Karpas-422 (cell line): ENCODE measurements at regions not wholly inside any gene's neighbourhood (a gene's known extent, or its start where the extent isn't known, plus 50 kb on each side); places are given as distances from the start of the nearest gene placed in this dataset.

Experiments used
- DNase-seq: peaks from one replicate; pipeline ENCODE4 v3.0.0-alpha.2; 2015
- H2AFZ ChIP-seq: fragments of 200-600 bp; sonication (generic); 2 replicates; pipeline ENCODE4 v1.6.1; 2014; ENCODE audit warnings: antibody characterized with exemption, low read length, mixed read lengths
- H3K27ac ChIP-seq: fragments of 200-600 bp; sonication (generic); 2 replicates; pipeline ENCODE4 v1.5.1; 2014; ENCODE audit warnings: mild to moderate bottlenecking, low read length, moderate library complexity
- H3K27me3 ChIP-seq: fragments of 200-600 bp; sonication (generic); 2 replicates; pipeline ENCODE4 v1.6.1; 2014; ENCODE audit warnings: low read length, mixed read lengths
- H3K36me3 ChIP-seq: fragments of 200-600 bp; sonication (generic); 2 replicates; pipeline ENCODE4 v1.6.1; 2014; ENCODE audit warnings: low read length, mixed read lengths; ENCODE audit not compliant: insufficient read depth
- H3K4me1 ChIP-seq: fragments of 200-600 bp; sonication (generic); 2 replicates; pipeline ENCODE4 v1.6.1; 2014; ENCODE audit warnings: mild to moderate bottlenecking, low read length, mixed read lengths
- H3K4me2 ChIP-seq: fragments of 200-600 bp; sonication (generic); 2 replicates; pipeline ENCODE4 v1.6.1; 2014; ENCODE audit warnings: low read length, low read depth, mild to moderate bottlenecking; ENCODE audit not compliant: poor library complexity, severe bottlenecking
- H3K4me3 ChIP-seq: fragments of 200-600 bp; sonication (generic); 2 replicates; pipeline ENCODE4 v1.5.1; 2014; ENCODE audit warnings: mild to moderate bottlenecking, antibody characterized with exemption, low read length, mixed read lengths
- H3K79me2 ChIP-seq: fragments of 200-600 bp; sonication (generic); 2 replicates; pipeline ENCODE4 v1.6.1; 2014; ENCODE audit warnings: mild to moderate bottlenecking, low read length, mixed read lengths
- H3K9ac ChIP-seq: fragments of 200-600 bp; sonication (generic); 2 replicates; pipeline ENCODE4 v1.6.0; 2014; ENCODE audit warnings: low read length
- H3K9me2 ChIP-seq: fragments of 200-600 bp; sonication (generic), shearing (Covaris generic); replicated peaks from 2 replicates; pipeline ENCODE4 v1.6.0; 2014; ENCODE audit warnings: mild to moderate bottlenecking, low read length, moderate library complexity; ENCODE audit not compliant: insufficient read depth
- H3K9me3 ChIP-seq: fragments of 300-700, 200-600 bp; sonication (generic); 2 replicates; pipeline ENCODE4 v1.6.1; 2014; ENCODE audit warnings: low read length, mixed read lengths
- H4K20me1 ChIP-seq: fragments of 200-600 bp; sonication (generic); 2 replicates; pipeline ENCODE4 v1.6.1; 2014; ENCODE audit warnings: mild to moderate bottlenecking, antibody characterized with exemption, low read length, low read depth; ENCODE audit not compliant: insufficient read depth

DNA sequence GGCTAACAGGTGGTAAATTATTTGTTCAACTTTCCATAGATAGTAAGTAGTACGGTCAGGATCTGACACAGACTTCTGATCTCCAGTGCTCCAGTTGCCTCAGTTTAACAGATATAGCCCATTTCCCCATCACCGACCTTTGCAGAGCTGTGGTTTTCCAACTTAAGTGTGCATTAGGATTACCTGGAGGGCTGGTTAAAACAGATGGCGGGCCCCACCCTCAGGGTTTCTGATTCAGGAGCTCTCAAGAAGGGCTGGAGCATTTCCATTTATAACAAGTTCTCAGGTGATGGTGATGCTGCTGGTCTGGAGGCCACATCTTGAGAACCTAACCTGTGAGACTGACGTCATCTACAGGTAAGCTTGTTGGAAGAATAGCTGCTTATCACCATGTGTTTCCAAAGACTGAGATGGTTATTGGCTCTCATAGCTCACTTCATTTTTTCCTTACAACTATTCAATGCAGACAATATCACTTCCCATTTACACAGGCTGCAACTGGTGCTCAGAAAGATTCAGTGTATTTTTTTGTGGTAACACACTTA, 360.1 kb upstream of the CHD6 start:
- H3K4me1 ChIP-seq = no peaks in the 10 kb centered on the region
- no peaks in the 10 kb centered on the region for H3K36me3 ChIP-seq
- no peaks in the 10 kb centered on the region for H4K20me1 ChIP-seq
- no peaks in the 10 kb centered on the region for H3K9me2 ChIP-seq
- H3K27ac ChIP-seq = no peak overlapping the region
- DNase-seq = no peak
- no peak overlapping the region for H3K4me2 ChIP-seq
- no peaks in the 10 kb centered on the region for H3K9me3 ChIP-seq
- no peak overlapping the region for H3K9ac ChIP-seq
- H3K27me3 ChIP-seq = no peaks in the 10 kb centered on the region
- no peak overlapping the region for H3K4me3 ChIP-seq
- H2AFZ ChIP-seq = no peak overlapping the region
- no peaks in the 10 kb centered on the region for H3K79me2 ChIP-seq

DNA sequence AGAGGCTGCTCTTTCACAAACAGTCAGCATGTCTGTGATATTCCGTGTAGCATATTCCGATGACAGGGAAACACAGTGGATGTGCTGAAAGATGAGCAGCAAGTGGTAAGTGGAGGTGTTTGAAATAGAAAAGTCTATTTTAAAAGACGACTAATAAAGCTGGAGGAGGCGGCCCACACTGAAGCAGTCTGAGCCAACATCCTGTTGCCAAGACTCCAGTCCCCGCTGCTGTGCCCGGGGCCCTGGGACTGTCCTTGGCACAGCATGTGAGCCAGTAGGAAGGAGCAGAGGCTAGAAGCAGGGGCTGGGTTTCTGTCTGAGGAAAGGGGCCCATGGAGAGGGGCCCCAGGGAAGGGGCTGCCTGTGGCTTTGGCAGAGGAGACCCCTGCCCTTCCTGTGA, 351.5 kb upstream of the CHD6 start:
- DNase-seq = no peak
- no peak overlapping the region for H3K9ac ChIP-seq
- no peaks in the 10 kb centered on the region for H3K9me2 ChIP-seq
- no peaks in the 10 kb centered on the region for H3K4me1 ChIP-seq
- H3K36me3 ChIP-seq = no peaks in the 10 kb centered on the region
- no peaks in the 10 kb centered on the region for H3K27me3 ChIP-seq
- no peaks in the 10 kb centered on the region for H3K79me2 ChIP-seq
- H3K9me3 ChIP-seq = no peaks in the 10 kb centered on the region
- H2AFZ ChIP-seq = no peak overlapping the region
- no peaks in the 10 kb centered on the region for H4K20me1 ChIP-seq
- H3K4me3 ChIP-seq = no peak overlapping the region
- H3K4me2 ChIP-seq = no peak overlapping the region
- H3K27ac ChIP-seq = no peak overlapping the region

DNA sequence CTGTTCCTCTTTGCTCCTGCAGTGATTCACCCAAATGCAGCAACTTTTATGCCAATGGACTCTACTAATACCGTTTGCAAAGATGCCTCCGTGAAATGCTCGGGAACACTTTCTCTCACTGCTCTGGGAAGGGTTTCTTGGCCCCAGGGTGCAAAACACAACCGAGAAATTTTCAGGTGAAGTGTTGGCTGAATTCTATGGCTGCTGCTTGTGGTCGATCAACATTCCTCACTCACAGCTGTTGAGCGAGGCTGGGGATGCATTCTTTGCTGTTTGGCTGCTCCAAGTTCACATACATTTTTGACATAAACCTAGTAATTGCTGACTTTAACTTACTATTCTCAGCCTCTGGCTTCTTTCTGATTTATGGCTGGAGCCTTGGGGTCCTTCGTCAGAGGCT, 342.0 kb upstream of the CHD6 start:
- H3K27me3 ChIP-seq = no peaks in the 10 kb centered on the region

DNA sequence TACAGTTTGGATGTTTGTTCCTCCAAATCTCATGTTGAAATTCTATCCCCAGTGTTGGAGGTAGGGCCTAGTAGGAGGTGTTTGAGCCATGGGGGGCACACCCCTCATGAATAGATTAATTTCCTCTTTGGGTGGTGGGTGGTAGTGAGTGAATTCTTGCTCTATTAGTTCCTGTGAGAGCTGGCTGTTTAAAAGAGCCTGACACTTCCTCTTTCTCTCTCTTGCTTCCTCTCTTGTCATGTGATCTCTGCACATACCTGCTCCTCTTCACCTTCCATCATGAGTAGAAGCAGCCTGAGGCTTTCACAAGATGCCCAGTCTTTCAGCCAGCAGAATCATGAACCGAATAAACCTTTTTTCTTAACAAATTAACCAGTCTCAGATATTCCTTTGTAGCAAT, 340.2 kb upstream of the CHD6 start:
- Histone ChIP-seq H3K9me2 (no peaks in the 10 kb centered on the region), H3K4me1 (peaks cover 21% of the 10 kb centered on the region), H4K20me1 (no peaks in the 10 kb centered on the region), H3K4me2 (no peak overlapping the region), H3K79me2 (no peaks in the 10 kb centered on the region), H2AFZ (peak overlapping the region; percentile 53; the same call in 1 of the 2 replicates), H3K36me3 (no peaks in the 10 kb centered on the region), H3K9me3 (no peaks in the 10 kb centered on the region), H3K27ac (no peak overlapping the region), H3K27me3 (no peaks in the 10 kb centered on the region), H3K9ac (no peak overlapping the region), H3K4me3 (no peak overlapping the region)
- peak; percentile 79 for DNase-seq

More for the DNA sequence above, 342.0 kb upstream of the CHD6 start:
- peaks cover 21% of the 10 kb centered on the region for H3K4me1 ChIP-seq
- no peak overlapping the region for H3K4me2 ChIP-seq
- no peak overlapping the region for H3K27ac ChIP-seq
- H3K4me3 ChIP-seq = no peak overlapping the region
- no peak overlapping the region for H2AFZ ChIP-seq
- H3K36me3 ChIP-seq = no peaks in the 10 kb centered on the region
- DNase-seq = no peak
- H3K9me2 ChIP-seq = no peaks in the 10 kb centered on the region
- no peaks in the 10 kb centered on the region for H3K9me3 ChIP-seq
- no peaks in the 10 kb centered on the region for H3K79me2 ChIP-seq
- no peaks in the 10 kb centered on the region for H4K20me1 ChIP-seq
- no peak overlapping the region for H3K9ac ChIP-seq

DNA sequence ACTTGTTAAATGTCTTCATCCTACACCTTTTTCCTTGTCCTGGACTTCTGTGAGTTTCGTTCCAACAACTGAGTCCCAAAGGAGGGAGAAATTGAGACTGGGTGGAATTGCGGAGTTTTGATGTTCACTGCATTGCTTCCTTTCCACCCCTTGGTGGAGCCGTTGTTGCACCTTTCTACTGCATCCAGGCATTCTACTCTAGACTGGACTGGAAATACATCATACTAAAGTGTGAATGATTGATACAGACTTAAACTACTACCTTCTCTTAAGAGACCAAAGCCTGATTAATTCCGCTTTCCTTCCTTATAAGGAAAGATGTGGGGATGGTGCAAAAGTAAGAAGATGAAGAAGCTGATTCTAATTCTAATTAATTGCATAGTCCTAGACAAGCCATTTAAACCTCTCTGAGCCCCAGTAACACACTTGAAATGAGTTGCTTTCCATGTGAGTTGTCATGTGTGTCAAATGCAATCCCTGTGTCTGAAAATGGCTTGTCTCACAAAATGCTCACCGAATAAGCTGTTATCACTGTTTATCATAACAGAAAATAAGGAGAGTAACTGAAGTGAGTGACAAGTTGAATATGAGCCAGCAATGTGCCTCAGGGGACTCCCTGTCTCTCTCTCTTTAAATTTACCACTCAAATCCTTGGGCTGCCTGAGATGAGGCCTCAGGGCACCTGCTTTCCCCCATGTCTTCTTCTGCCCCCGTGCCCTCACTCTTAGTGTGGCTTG, 338.3 kb upstream of the CHD6 start:
- no peaks in the 10 kb centered on the region for H3K79me2 ChIP-seq
- DNase-seq = peak; percentile 81
- H3K9ac ChIP-seq = no peak overlapping the region; the same call in 1 of the 2 replicates
- H3K27ac ChIP-seq = no peak overlapping the region
- H3K9me2 ChIP-seq = no peaks in the 10 kb centered on the region
- no peaks in the 10 kb centered on the region for H4K20me1 ChIP-seq
- H3K9me3 ChIP-seq = no peaks in the 10 kb centered on the region
- no peak overlapping the region for H3K4me2 ChIP-seq
- H3K4me1 ChIP-seq = peaks cover 21% of the 10 kb centered on the region
- H2AFZ ChIP-seq = no peak overlapping the region
- no peaks in the 10 kb centered on the region for H3K36me3 ChIP-seq
- H3K4me3 ChIP-seq = no peak overlapping the region
- H3K27me3 ChIP-seq = no peaks in the 10 kb centered on the region

DNA sequence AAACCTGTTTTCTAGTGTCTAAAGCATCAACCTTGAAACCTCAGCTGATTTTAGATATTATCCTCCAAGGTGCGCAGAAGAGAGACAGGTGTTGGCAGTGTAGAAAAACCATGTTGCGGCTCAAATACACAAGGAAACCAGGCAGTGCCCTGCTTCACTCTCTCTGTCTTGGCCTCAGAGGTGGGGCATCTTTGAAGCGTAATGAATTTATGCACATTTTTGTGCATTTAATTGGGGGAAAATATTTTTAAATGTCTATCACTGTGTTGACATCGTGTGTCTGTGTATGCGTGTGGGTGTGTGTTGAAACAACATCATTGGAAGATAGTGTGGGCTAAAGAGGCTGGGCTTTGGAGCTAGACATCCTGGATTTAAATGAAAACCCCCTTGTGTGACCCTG, 334.0 kb upstream of the CHD6 start:
- no peaks in the 10 kb centered on the region for H3K79me2 ChIP-seq
- H3K9me3 ChIP-seq = no peaks in the 10 kb centered on the region
- no peak overlapping the region for H3K27ac ChIP-seq
- H3K36me3 ChIP-seq = no peaks in the 10 kb centered on the region
- no peak overlapping the region for H3K4me3 ChIP-seq
- no peaks in the 10 kb centered on the region for H4K20me1 ChIP-seq
- no peak overlapping the region for H2AFZ ChIP-seq
- no peak for DNase-seq
- H3K4me2 ChIP-seq = no peak overlapping the region
- no peak overlapping the region for H3K9ac ChIP-seq
- peaks cover 8% of the 10 kb centered on the region for H3K4me1 ChIP-seq
- H3K9me2 ChIP-seq = no peaks in the 10 kb centered on the region
- H3K27me3 ChIP-seq = no peaks in the 10 kb centered on the region

DNA sequence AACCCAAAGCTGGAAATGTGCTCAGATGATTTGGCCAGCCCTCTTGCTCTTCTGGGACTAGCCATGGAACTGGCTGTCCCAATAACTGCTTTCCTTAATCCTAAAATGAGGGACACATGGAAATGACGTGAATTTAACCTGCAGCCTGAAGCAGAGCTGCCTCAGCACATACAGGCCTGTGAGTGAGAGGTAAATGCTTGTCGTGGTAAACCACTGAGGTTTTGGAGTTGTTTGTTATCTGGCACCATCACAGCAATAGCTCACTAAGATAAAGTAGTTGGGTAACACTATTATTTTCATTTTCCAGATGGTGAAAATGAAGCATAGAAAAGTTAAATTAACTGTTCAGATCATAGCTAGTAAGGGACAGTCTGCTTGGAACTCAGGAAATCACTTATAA, 333.4 kb upstream of the CHD6 start:
- no peak overlapping the region for H3K4me2 ChIP-seq
- H3K4me1 ChIP-seq = peaks cover 3% of the 10 kb centered on the region
- H3K9me3 ChIP-seq = no peaks in the 10 kb centered on the region
- H4K20me1 ChIP-seq = no peaks in the 10 kb centered on the region
- H3K9ac ChIP-seq = no peak overlapping the region
- H3K79me2 ChIP-seq = no peaks in the 10 kb centered on the region
- no peaks in the 10 kb centered on the region for H3K9me2 ChIP-seq
- no peaks in the 10 kb centered on the region for H3K27me3 ChIP-seq
- no peak overlapping the region for H3K4me3 ChIP-seq
- H2AFZ ChIP-seq = no peak overlapping the region
- no peak for DNase-seq
- H3K36me3 ChIP-seq = no peaks in the 10 kb centered on the region
- H3K27ac ChIP-seq = no peak overlapping the region

DNA sequence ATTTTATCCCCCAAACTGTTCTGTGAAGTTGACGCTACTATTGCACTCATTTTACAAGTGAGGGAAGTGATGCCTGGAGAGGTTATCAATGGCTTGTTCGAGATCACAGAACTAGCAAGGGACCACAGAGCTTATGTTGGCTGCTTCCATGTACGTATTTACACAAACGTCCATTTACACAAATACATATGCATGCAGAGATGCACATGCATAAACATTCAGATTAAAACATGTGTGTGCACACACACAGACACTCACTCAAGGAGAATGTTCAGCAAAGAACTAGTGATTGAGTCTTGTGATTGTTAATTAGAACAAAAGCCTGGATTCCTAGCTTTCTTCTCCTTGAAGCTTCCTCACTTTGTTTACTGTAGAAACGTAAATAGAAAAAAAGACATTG, 321.5 kb upstream of the CHD6 start:
- H3K79me2 ChIP-seq = no peaks in the 10 kb centered on the region
- no peak overlapping the region for H3K27ac ChIP-seq
- no peaks in the 10 kb centered on the region for H3K9me3 ChIP-seq
- no peaks in the 10 kb centered on the region for H3K27me3 ChIP-seq
- H3K9ac ChIP-seq = no peak overlapping the region
- no peak for DNase-seq
- no peak overlapping the region for H2AFZ ChIP-seq
- no peaks in the 10 kb centered on the region for H4K20me1 ChIP-seq
- no peak overlapping the region for H3K4me3 ChIP-seq
- H3K4me2 ChIP-seq = no peak overlapping the region
- no peaks in the 10 kb centered on the region for H3K36me3 ChIP-seq
- H3K9me2 ChIP-seq = no peaks in the 10 kb centered on the region
- no peaks in the 10 kb centered on the region for H3K4me1 ChIP-seq
